HL-60/S4 (cell line): ENCODE measurements at regions not wholly inside any gene's neighbourhood (a gene's known extent, or its start where the extent isn't known, plus 50 kb on each side); places are given as distances from the start of the nearest gene placed in this dataset.
"Not testable (repeated sequence)": the region's sequence is repeated elsewhere in the genome, so short reads cannot be mapped to it uniquely, and the experiment has no call there.

Experiments
- in situ Hi-C: fragments of 300-500 bp; cut with MboI; formaldehyde crosslinking; loops from 2 replicates; pipeline ENCODE4 v1.14.3; 2022; ENCODE audit warnings: low sequenced_read_pairs

GRCh38 chr20:39773380-39774000, 811.3 kb downstream of the DHX35 start:
- in situ Hi-C loops = no loop called here

- in situ Hi-C loops = no loop called here
Measured at GRCh38 chr20:39767352-39767751, 805.2 kb downstream of the DHX35 start.

DNA sequence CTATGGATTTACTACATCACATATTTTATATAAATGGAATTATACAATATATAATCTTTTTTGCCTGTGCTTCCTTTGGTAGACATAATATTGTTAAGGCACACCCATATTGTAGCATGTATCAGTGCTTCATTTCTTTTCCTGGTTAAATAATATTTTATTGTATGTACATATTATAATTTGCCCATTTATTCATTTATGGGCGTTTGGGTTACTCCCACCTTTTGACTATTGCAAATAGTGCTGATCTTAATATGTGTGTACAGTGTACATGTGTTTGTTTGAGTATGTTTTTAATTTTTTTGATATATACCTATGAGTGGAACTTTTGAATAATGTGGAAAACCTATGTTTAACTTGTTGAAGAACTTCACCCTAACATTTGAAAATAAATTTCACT, 804.2 kb downstream of the DHX35 start:
- in situ Hi-C loops = no loop called here

- in situ Hi-C loops = no loop called here
Measured at GRCh38 chr20:39762716-39763115, 800.6 kb downstream of the DHX35 start.

DNA sequence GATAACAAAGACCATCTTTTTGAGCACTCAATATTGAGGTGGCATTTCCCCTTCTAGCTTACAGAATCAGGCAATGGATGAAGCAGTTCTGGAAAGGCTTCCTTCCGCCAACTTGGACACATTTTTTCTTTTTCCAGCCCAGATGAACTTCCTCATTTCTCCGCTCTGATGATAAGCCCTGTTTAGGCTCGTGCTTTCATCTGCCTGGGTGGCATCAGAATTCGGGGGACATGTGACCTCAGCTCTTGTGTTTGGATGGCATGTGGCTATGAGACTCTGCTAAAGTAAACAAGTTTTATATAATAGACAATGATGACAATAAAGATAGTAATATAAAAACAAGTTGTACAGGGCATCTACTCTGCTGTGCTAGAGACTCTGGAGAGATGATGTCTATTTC, 796.7 kb downstream of the DHX35 start:
- in situ Hi-C loops = no loop called here

- in situ Hi-C loops = no loop called here
Measured at GRCh38 chr20:39756828-39757227, 794.7 kb downstream of the DHX35 start.

DNA sequence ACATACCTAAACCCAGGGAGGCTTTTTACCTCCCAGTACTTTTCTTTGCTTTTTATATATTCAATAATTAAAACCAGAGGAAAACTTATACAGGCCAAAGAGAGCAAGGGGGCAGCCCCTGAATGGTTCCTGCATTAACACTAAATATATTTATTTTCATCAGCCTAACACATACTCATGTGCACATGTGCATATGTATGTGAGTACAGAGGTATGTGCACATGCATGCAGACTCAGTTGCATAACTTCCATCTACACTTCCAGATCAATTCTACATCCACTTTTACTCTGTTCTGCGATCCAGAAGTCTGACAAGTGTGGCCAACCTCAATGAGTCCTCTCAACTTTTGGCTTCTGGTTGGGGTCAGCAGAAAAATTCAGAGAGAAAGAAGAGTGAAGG, 794.2 kb downstream of the DHX35 start:
- in situ Hi-C loops = no loop called here

GRCh38 chr20:39752262-39752876, 790.2 kb downstream of the DHX35 start:
- in situ Hi-C loops = no loop called here

DNA sequence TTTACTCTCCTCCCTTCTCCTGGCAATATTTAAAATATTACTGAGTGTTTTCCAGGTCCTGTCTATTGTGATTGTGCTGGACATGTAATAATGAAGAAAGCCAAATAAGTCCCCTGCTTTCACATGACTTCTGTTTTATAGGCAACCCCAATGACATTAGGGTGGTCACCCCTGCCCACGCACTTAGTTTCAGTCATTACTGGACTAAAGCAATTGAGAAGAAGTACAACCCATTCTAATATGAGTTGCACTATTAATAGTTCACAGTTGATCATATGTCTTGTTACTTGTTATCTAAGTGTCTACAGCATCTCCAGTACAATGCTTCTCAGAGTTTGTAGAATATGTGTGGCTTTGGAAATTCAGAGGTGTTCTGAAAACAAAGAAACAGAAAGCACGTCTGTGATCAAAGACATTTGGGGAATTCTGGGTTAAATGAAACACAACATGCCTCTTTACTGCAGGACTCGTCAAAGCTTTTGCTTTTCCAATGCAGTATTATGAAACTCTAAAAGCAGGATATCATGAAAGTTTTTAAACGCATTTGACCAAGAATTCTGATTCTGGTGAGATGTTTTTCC, 789.5 kb downstream of the DHX35 start:
- in situ Hi-C loops = no loop called here

- in situ Hi-C loops = no loop called here
Measured at GRCh38 chr20:39745380-39745779, 783.2 kb downstream of the DHX35 start.

GRCh38 chr20:39738651-39739050, 776.5 kb downstream of the DHX35 start:
- in situ Hi-C loops = no loop called here

- in situ Hi-C loops = no loop called here
Measured at GRCh38 chr20:39736434-39737327, 774.5 kb downstream of the DHX35 start.

DNA sequence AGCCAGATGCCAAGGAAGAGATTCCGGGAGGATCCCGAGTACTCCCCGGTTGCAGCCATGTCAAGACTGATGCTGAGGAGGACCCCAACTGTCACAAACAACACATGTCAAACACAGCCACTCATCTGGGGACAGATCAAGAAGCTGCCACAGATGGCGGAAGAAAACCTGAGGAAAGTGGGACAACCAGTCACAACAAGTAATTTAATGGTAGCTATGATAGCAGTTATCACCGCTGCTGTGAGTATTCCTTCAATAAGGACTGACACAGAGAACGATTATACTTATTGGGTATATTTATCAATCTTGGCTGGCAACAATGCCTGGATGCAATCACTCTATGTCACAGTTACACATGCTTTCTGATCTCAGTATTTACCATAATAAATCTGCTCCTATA, 763.4 kb downstream of the DHX35 start:
- in situ Hi-C loops = not testable (repeated sequence)

DNA sequence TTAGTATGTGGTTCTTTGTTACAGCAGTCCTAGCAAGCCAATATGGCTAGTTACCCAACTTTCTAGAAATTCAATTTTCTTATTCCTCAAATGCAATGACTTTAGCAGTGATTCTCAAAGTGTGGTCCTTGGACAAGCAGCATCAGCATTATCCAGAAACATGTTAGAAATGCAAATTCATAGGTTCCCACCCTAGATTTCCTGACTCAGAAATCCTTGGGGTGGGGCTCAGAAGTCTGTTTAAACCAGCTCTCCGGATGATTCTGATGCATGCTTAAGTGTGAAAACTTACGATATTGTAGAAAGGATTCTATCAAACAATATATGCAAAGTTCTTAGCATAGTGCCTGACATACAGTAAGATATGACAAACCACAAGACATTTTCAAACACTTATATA, 757.1 kb downstream of the DHX35 start:
- in situ Hi-C loops = no loop called here

DNA sequence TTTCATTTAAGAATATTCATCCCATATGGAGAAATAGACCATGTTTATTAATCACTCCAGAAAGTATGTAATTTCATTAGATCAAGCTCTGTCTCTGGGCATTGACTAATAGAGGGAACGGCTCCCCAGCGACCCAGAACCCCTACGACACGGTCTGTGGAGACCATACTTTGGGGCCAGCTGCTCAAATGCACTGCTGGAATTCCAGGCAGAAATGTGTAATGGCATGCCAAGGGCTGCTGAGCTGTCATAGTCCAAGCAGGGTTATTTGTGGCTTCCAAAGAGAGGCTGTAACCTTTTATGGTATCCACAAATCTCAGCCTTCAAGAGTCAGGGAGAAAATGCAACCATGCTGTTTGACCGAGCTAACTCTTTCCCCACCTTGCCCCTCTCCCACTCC, 755.8 kb downstream of the DHX35 start:
- in situ Hi-C loops = no loop called here

GRCh38 chr20:39716796-39717341, 754.7 kb downstream of the DHX35 start:
- in situ Hi-C loops = no loop called here

- in situ Hi-C loops = no loop called here
Measured at GRCh38 chr20:39713076-39713840, 751.1 kb downstream of the DHX35 start.

GRCh38 chr20:39706184-39706663, 744.1 kb downstream of the DHX35 start:
- in situ Hi-C loops = no loop called here

- in situ Hi-C loops = no loop called here
Measured at GRCh38 chr20:39705032-39705431, 742.9 kb downstream of the DHX35 start.

DNA sequence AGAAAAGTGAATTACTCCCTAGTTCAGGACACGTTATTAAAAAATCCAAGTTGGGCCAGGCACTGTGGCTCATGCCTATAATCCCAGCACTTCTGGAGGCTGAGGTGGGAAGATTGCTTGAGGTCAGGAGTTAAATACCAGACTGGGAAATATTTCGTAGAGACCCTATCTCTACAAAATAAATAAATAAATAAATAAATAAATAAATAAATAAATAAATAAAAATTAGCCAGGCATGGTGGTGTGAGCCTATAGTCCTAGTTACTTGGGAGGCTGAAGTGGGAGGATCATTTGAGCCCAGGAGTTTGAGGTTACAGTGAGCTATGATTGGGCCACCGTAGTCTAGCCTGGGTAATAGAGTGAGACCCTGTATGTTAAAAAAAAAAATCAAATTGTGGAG, 741.2 kb downstream of the DHX35 start:
- in situ Hi-C loops = not testable (repeated sequence)
